Stimulated activated CD8-positive, alpha-beta memory T cell treated with anti-CD3 and anti-CD28 coated beads, Interleukin-4, amount 100 ng/mL, for 48 hours (primary cell): ENCODE measurements at regions not wholly inside any gene's neighbourhood (a gene's known extent, or its start where the extent isn't known, plus 50 kb on each side); places are given as distances from the start of the nearest gene placed in this dataset.

ENCODE experiments used
- DNase-seq: peaks from one replicate; pipeline ENCODE4 v3.0.0-alpha.2; 2020

- DNase-seq = no peak
Observed at GRCh38 chr11:8826901-8827560, 84.0 kb upstream of the AKIP1 start.

- no peak for DNase-seq
Observed at GRCh38 chr11:8828046-8828445, 82.9 kb upstream of the AKIP1 start.

- DNase-seq = no peak
Observed at GRCh38 chr11:8828580-8829361, 82.2 kb upstream of the AKIP1 start.

GRCh38 chr11:8829556-8829955 lies 81.4 kb upstream of the AKIP1 start:
- no peak for DNase-seq

- no peak for DNase-seq
Observed at GRCh38 chr11:8830641-8831040, 80.3 kb upstream of the AKIP1 start.

GRCh38 chr11:8831861-8832260 lies 79.1 kb upstream of the AKIP1 start:
- no peak for DNase-seq

- no peak for DNase-seq
Observed at GRCh38 chr11:8832571-8833260, 78.3 kb upstream of the AKIP1 start.

- DNase-seq = no peak
Observed at GRCh38 chr11:8833568-8834315, 77.2 kb upstream of the AKIP1 start.

GRCh38 chr11:8834379-8834778 lies 76.6 kb upstream of the AKIP1 start:
- no peak for DNase-seq

- DNase-seq = no peak
Observed at GRCh38 chr11:8838248-8838647, 72.7 kb upstream of the AKIP1 start.

- DNase-seq = no peak
Observed at GRCh38 chr11:8839306-8839956, 71.6 kb upstream of the AKIP1 start.

GRCh38 chr11:8839957-8840945 lies 70.7 kb upstream of the AKIP1 start:
- DNase-seq = peak; percentile 42

- no peak for DNase-seq
Observed at GRCh38 chr11:8841899-8842298, 69.1 kb upstream of the AKIP1 start.

- DNase-seq = no peak
Observed at GRCh38 chr11:8858808-8859207, 52.2 kb upstream of the AKIP1 start.
